ENCODE measurements at regions not wholly inside any gene's neighbourhood (a gene's known extent, or its start where the extent isn't known, plus 50 kb on each side); places are given as distances from the start of the nearest gene placed in this dataset.

DNA sequence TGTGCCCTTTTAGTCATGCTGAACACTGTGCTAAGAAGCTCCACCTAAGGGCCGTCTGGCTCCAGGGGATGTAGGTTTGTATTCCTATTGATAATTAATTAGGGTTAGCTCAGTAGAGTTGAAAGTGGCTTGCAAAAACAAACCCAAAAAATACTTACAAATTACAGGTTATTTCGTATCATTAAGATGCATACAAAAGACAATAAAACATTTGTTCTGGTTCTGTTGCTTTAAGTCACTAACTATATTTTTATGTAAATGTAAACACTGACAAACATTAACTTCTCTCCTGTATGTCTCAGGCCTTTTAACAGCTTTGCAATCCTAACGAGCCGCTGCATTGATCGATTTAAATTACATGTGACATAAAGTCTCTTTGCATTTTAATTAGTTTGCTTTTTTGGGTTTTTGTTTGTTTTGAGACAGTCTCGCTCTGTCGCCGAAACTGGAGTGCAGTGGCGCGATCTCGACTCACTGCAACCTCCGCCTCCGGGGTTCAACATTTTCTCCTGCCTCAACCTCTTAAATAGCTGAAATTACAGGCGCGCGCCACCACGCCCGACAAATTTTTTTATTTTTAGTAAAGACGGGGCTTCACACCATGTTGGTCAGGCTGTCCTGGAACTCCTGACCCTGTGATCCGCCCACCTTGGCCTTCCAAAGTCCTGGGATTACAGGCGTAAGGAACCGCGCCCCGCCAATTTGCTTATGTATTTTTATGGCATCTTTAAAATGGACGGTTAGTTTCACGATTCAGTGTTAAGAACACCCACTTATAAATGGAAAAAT, 110.9 kb downstream of the HFE start:
- DNase-seq (ENCODE audit: low spot score), result peak; percentile 87

DNA sequence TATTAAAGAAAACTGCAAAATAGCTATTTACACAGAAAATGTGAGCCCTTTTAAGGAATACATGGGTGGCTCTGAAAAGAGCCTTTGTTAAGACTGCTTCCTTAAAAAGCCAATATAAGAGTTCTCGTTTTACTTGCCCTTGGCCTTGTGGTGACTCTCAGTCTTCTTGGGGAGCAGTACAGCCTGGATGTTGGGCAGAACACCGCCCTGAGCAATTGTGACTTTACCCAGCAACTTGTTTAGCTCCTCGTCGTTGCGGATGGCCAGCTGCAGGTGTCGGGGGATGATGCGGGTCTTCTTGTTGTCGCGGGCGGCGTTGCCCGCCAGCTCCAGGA, 111.5 kb downstream of the HFE start:
- DNase-seq (ENCODE audit: low spot score), result no peak

DNA sequence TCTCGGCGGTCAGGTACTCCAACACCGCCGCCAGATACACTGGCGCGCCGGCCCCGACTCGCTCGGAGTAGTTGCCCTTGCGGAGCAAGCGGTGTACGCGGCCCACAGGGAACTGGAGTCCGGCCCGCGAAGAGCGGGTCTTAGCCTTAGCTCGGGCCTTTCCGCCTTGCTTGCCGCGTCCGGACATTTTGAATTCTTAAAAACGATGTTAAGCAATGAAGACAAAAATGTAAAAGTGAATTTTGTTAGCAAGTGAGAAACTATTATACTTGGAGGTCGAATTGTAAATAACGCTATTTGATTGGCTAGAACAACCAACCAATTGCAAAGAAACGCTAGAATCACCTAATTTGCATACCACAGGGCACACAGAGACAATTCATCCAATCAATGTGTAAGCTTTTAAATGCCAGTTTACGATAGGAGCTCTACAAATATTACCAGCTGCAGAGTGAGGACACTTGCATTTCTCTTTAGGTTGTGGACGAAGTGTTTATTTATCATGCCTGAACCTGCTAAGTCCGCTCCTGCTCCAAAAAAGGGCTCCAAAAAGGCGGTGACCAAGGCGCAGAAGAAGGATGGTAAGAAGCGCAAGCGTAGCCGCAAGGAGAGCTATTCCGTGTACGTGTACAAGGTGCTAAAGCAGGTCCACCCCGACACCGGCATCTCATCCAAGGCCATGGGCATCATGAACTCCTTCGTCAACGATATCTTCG, 112.0 kb downstream of the HFE start:
- DNase-seq (ENCODE audit: low spot score), result peak; percentile 98

DNA sequence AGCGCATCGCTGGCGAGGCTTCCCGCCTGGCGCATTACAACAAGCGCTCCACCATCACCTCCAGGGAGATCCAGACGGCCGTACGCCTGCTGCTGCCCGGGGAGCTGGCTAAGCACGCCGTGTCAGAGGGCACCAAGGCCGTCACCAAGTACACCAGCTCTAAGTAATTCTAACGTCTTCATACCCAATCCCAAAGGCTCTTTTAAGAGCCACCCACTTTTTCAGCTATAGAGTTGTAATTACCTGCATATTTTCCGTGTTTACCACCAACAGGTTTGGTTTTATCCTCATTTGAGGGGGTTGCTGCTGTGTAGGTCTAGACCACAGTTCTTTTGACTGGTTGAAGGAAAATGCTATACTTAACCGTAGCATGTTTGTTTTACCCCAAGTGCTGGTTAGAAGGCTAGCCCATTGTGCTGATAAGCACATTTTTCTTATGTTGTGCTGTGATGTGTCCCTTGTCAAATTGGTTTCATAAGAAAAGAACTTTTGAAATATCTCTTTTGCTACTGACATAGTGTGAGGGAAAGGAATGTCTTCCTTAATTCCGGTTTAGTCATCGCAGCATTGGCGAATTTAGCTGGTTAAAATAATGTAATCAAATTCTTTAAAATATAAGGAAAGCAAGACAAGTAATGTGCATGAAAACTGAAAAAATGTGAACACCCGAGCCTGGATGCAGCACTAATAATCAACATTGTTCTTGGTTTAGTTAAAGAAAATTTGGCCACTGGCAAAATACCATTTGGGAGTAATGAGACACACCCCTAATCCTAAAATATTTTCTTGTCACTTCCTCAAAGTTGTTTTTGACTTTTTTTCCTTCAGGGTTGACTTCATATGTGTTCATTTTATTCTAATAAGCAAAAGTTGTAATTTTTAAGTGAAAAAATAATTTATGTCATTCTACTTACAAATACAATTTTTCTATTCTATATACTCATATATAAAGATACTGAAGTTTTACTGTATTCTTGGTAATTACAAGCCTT, 112.8 kb downstream of the HFE start:
- DNase-seq (ENCODE audit: low spot score), result peak; percentile 85

DNA sequence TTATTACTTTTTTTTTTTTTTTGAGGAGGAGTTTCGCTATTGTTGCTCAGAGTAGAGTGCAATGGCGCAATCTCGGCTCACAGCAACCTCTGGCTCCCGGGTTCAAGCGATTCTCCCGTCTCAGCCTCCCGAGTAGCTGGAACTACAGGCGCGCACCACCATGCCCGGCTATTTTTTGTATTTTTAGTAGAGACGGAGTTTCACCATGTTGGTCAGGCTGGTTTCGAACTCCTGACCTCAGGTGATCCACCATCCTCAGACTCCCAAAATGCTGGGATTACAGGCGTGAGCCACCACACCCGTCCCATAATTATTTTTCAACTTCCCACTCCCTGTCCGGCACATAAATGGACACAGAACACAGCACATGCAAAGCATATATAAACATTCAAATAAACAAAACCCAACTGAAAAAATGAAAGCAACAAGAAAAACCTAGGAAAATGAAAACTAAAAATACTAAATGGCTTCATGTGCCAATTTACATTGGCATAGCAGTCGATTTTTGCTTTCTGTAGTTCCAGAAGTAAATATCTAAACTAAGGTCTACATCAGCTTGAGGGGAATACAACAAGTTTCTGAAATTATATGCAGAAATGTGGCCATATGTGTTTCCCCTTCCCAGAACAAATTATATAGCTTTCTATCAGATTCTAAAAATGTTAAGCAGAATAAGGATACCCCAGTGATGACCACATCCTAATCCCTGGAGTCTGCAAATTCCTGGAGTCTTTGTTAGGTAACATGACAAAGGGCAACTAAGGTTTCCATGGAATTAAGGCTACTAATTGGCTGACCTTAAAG, 113.9 kb downstream of the HFE start:
- DNase-seq (ENCODE audit: low spot score), result peak; percentile 67

DNA sequence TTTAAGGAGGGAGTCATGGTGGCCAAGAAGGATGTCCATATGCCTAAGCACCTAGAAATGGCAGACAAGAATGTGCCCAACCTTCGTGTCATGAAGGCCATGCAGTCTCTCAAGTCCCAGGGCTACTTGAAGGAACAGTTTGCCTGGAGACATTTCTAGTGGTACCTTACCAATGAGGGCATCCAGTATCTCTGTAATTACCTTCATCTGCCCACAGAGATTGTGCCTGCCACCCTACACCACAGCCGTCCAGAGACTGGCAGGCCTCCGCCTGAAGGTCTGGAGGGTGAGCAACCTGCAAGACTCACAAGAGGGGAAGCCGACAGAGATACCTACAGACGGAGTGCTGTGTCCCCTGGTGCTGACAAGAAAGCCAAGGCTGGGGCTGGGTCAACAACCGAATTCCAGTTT, 115.0 kb downstream of the HFE start:
- DNase-seq (ENCODE audit: low spot score), result peak; percentile 56

DNA sequence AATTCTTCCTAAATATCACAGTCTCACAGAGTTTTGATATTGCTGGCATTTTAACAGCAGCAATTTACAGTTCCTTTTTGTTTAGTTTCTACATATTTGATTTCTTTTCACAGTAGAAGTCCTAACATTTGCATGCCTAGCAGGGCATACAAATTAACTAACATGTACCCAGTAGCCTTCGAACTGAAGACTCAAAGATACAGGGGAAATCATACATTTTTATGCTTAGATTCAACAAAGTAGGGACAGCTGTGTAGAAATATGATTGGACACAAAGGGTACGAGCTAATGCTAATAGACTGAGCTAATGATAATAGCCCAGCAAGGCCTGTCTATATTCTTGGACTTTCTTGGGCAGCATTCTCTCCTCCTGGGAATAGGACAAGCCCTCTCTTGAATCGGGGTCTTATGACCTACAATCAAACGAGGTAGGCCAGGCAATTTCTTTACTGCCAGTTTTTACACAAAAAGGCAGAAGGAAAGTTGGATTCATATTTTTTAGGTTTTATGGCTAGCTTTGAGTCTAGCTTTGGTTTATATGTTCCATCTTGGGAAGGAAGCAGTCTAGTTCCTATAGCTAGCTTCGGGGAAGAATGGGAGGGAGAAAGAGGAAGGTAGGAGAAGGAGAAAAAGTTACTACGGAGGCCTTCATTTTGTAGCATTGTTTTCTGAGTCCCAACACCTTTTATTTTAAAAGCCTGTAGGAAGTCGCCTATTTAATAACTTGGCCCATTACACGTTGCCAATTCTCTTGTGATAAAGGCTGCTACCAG, 115.8 kb downstream of the HFE start:
- peak; percentile 62 for DNase-seq (ENCODE audit: low spot score)

DNA sequence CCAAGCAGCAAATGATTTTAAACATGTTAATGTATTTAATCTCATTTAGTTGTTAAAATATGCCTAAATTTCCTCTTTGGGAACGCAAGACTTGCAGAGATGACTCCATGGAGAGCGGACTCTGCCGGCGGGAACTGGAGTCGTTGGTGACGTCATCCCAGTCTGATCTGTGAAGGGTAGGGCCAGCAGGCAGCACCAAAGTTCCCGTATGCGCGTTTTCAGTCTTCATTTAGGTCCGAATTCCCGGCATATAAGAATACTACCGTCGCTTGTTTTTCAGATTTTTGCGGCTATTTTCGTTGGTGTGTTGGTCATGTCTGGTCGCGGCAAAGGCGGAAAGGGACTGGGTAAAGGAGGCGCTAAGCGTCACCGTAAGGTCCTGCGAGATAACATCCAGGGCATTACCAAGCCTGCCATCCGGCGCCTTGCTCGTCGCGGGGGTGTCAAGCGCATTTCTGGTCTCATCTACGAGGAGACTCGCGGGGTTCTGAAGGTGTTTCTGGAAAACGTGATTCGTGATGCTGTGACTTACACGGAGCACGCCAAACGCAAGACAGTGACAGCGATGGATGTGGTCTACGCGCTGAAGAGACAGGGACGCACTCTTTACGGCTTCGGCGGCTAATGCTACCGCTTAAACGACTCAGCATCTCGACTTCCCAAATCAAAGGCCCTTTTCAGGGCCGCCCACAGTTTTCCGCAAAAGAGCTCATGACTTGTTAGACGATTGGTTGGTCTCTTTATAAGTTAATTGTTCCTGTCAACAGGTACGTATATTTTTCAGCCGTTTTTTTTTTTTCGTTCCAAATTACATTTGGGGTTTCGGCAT, 117.3 kb downstream of the HFE start:
- DNase-seq (ENCODE audit: low spot score), result peak; percentile 98

DNA sequence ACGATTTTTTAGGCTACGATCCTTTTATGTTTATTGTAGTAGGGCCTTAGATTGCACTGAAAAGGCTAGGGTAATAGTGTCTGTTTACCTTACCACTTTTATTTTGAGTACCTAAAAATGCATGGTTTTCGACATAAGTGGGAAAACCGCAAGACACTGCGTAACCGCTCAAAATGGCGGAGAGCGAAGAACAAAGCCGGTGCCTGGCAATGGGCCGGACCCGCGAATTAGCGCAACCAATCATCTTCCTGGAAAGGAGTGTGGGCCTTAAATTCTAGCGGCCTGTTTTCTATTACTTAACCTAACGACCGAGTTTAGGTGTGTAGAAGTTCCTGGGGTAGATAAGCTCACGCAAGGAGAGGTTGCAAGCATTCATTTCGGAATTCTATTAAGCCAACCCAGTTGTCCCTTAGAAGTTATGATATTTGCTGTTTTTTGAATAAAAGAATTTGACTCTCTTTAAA, 118.0 kb downstream of the HFE start:
- peak; percentile 93 for DNase-seq (ENCODE audit: low spot score)

DNA sequence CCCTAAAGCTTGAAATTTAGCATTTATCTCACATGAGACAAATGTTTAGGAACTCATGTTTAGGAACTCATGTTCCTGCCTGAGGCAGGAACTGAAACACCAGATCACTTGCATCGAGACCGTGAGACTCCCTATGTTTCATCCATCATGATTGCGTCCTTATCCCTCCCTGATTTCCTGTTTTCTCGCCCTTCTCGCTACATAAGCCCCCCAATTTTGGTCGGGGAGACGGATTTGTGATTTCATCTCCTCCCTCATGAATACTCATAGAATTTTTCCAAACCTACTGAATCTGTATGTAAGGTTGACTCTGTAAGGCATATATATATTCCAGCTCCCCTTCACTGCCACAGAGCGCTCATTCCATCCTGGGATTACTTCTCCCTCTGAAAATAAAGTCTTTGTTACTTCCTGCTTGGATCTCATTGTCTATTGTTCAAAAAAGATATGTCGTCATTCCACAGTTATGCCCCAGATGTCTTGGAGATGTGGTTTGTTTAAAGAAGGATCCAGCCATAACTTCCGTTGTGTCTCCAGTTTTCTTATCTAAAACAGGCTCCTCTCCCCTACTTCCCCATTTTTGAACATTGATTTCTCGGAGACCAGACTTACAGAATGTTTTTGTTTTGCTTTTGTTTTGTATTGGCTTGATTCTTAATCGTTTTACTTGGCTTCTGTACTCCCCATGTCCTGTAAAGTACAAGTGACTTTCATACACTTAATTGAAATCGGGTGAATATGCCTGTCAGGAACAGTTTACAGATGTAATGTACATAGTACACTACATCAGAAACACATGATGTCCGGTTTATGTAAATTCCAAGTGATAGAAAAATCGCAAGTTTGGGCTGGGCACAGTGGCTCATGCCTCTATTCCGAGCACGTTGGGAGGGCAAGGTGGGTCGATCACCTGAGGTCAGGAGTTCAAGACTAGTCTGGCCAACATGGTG, 118.7 kb downstream of the HFE start:
- peak; percentile 84 for DNase-seq (ENCODE audit: low spot score)

DNA sequence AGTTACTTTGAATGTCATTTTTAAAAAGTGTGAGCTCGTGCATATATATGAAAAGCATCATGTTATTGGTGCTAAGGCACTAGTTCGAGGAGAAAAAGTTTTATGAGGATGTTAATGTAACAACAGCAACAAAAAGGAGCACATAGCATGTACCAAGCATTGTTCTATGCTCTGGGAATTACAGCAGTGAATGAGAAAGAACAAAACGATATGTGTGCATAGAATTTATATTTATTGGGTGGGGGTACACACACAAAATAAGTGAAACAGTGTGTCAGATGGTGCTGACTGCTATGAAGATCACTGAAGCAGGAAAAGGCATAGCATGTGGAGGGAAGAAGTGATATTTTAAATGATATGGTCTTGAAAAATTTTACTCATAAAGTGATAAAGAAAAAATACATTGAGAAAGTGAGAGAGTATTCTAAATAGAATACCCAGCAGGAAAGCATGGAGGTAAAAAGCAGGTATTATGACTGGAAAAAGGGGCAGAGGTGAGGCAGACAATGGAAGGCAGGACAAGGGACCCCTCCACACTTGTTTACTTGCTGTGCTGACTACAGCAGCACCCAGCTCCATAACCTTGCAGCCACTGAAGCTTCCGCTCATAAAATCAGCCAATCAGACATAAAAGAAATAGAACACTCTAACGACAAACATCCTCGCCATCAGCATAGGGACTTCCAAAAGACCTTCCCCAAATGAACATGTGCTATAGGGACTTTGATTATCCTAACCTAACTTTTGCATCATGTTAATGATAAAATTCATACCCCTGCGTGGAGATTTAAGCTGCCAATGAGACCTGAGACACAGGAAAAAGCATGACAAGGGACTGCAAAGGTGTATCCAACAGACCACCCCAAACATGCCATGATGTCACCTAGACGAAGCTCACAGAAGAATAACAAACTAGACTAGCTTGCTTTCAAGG, 119.9 kb downstream of the HFE start:
- peak; percentile 27 for DNase-seq (ENCODE audit: low spot score)

DNA sequence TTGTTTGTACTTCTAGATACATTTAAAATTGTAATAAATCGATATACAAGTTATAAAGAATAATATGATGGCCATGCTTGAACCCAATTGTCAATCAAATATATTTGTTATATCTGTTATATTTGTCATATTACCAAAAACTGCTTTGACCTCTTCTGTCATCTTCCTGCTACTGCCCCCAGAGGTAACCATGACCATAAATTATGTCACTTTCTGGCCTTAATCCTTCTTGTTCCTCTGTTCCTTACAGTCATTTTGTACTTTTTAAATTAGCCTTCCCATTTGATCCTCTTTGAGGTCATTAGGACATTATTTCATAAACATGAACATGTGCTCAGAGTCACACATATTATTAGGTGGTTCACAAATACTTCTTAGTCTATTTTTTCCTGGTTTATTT, 124.7 kb downstream of the HFE start:
- peak; percentile 55 for DNase-seq (ENCODE audit: low spot score)

DNA sequence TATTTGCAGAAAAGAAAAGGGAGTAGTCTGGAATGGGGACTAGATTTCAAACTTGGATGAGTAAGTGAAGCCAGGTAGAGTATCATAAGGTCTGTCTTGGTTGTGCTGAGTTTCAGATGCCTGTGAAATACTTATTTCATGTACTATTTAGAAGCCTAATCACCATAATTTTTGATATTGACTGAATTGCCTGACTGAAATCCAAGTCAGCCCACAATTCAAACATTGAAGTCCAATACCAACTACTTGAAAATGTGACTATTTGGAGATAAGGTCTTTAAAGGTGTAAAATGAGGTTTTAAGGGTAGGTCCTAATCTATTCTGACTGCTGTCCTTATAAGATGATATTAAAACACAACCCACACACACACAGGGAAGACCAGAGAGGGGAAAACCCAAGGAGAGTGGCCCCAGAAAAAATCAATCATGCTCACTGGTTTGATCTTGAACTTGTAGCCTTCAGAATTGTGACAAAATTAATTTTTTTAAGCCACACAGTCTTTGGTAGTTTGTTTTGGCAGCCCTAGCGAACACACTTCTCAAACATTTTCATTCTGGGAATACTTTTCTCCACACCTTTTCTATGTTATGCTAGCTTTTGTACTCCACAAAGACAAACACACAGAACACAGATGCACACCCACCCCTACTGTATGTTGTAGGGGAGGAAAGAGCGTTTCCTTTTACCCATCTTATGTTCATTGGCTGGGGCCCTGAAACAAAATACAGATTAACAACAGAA, 126.3 kb downstream of the HFE start:
- peak; percentile 35 for DNase-seq (ENCODE audit: low spot score)

DNA sequence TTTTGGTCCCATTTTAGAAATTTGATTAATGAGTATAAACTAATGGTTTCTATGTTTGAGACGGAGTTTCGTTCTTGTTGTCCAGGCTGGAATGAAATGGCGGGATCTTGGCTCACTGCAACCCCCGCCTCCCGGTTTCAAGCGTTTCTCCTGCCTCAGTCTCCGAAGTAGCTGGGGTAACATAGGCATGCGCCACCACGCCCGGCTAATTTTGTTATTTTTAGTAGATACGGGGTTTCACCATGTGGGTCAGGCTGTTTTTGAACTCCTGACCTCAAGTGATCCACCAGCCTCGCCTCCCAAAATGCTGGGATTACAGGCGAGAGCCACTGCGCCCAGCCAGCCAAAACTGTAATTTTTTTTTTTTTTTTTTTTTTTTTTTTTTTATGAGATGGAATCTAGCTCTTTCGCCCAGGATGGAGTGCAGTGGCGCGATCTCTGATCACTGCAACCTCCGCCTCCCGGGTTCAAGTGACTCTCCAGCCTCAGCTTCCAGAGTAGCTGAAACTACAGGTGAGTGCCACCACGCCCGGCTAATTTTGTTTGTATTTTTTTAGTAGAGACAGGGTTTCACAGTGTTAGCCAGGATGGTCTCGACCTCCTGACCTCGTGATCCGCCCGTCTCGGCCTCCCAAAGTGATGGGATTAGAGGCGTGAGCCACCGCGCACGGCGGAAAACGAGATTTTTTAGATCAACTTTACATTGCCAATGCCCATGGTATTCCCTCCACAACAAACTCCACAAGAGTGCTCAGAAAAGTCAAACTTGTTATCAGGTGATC, 127.8 kb downstream of the HFE start:
- DNase-seq (ENCODE audit: low spot score), result peak; percentile 71

DNA sequence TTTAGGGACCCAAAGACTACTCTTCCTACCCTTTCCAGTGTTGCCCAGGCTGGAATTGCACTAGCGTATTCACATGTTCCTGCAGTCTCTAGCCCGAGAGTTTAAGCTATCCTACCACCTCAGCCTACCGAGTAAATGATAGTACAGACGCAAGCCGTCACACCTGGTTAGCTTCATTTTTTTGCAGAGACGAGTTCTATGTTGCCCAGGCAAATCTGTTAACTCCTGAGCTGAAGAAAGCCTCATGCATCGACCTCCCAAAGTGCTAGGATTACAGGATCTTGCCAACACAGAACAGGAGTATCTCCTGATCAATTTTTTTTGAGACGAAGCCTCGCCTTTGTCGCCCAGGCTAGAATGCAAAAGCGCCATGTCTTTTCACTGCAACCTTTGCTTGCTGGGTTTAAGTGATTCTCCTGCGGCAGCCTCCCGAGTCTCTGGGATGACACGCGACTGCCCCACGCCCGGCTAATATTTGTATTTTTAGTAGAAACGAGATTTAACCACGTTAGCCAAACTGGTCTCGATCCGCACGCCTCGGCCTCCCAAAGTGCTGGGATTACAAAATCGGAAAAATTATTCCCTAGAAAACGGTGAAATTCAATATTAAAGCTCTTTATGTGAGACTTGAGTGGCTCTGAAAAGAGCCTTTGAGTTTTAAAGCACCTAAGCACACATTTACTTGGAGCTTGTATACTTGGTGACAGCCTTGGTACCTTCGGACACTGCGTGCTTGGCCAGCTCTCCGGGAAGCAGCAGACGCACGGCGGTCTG, 128.5 kb downstream of the HFE start:
- DNase-seq (ENCODE audit: low spot score), result peak; percentile 90
